ENCODE measurements at regions not wholly inside any gene's neighbourhood (a gene's known extent, or its start where the extent isn't known, plus 50 kb on each side); places are given as distances from the start of the nearest gene placed in this dataset.

DNA sequence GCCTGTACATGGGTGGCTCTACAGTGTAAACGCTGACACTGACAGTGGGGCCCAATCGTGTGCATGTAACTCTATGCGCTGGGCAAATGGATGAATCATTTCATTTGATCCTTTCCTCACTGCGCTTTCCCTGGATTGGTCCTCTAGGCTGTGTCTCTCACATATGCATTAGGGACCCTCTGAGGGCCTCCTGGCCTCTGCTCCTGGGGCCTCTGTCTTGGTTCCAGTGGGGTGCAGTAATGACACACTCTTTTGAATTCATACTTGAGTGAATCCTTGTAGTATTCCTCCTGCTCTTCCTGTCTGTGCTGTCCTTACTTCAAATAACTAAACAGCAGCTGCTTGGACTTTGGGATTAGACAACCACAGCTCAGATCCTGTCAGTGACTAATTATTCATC, 176.5 kb upstream of the ADO start:
- TF ChIP-seq, protein P1, sequence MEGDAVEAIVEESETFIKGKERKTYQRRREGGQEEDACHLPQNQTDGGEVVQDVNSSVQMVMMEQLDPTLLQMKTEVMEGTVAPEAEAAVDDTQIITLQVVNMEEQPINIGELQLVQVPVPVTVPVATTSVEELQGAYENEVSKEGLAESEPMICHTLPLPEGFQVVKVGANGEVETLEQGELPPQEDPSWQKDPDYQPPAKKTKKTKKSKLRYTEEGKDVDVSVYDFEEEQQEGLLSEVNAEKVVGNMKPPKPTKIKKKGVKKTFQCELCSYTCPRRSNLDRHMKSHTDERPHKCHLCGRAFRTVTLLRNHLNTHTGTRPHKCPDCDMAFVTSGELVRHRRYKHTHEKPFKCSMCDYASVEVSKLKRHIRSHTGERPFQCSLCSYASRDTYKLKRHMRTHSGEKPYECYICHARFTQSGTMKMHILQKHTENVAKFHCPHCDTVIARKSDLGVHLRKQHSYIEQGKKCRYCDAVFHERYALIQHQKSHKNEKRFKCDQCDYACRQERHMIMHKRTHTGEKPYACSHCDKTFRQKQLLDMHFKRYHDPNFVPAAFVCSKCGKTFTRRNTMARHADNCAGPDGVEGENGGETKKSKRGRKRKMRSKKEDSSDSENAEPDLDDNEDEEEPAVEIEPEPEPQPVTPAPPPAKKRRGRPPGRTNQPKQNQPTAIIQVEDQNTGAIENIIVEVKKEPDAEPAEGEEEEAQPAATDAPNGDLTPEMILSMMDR (IDR thresholded peaks at IDR 0.05): no peak
- TF ChIP-seq POLR2A (IDR thresholded peaks at IDR 0.05): no peak

All from body of pancreas (tissue), 4 donors.